Neutrophil (primary cell): ENCODE measurements at regions not wholly inside any gene's neighbourhood (a gene's known extent, or its start where the extent isn't known, plus 50 kb on each side); places are given as distances from the start of the nearest gene placed in this dataset.
"Not testable (repeated sequence)": the region's sequence is repeated elsewhere in the genome, so short reads cannot be mapped to it uniquely, and the experiment has no call there.

Experiments
- H3K27ac ChIP-seq: fragments of 200-600 bp; sonication (generic); 2 replicates; pipeline ENCODE4 v1.5.1; 2016; ENCODE audit warnings: mild to moderate bottlenecking, moderate library complexity
- H3K27me3 ChIP-seq: fragments of 200-600 bp; sonication (generic); 2 replicates; pipeline ENCODE4 v1.6.0; 2016; ENCODE audit warnings: mild to moderate bottlenecking
- H3K36me3 ChIP-seq: fragments of 200-600 bp; sonication (generic); 2 replicates; pipeline ENCODE4 v1.5.1; 2017
- H3K4me1 ChIP-seq, 2 experiments: fragments of 200-600 bp in 1 of 2; sonication (generic) in 1 of 2; 1 replicate in 1 of 2; 2 replicates in 1 of 2; pipeline versions ENCODE4 v1.5.1 to v1.6.1; 2013 to 2016; ENCODE audit warnings: low read depth in 1 of 2, low read length in 1 of 2, mild to moderate bottlenecking in 1 of 2, moderate library complexity in 1 of 2; ENCODE audit not compliant: control insufficient read depth in 1 of 2, insufficient read depth in 1 of 2
- H3K4me3 ChIP-seq, 2 experiments: fragments of 200-600 bp in 1 of 2; sonication (generic) in 1 of 2; 1 replicate in 1 of 2; 2 replicates in 1 of 2; pipeline ENCODE4 v1.5.1; 2013 to 2016; ENCODE audit warnings: low read depth in 1 of 2, low read length in 1 of 2, mild to moderate bottlenecking in 1 of 2, moderate library complexity in 1 of 2
- H3K9me3 ChIP-seq: fragments of 200-600 bp; sonication (generic); 2 replicates; pipeline ENCODE4 v1.5.1; 2016
- CTCF ChIP-seq: fragments of 200-600 bp; sonication (generic); IDR thresholded peaks from 2 replicates; pipeline ENCODE4 v1.5.1; 2016; ENCODE audit warnings: antibody characterized with exemption

- peaks cover 41% of the 10 kb centered on the region for H3K27me3 ChIP-seq
- H3K27ac ChIP-seq, result no peak overlapping the region
- TF ChIP-seq CTCF, result no peak
- H3K9me3 ChIP-seq, result no peaks in the 10 kb centered on the region
- H3K4me1 ChIP-seq, result no peaks in the 10 kb centered on the region
- no peak overlapping the region for H3K4me3 ChIP-seq
- no peaks in the 10 kb centered on the region for H3K36me3 ChIP-seq
Observed at GRCh38 chr10:29227201-29227600, 61.7 kb upstream of the LYZL1 start.

DNA sequence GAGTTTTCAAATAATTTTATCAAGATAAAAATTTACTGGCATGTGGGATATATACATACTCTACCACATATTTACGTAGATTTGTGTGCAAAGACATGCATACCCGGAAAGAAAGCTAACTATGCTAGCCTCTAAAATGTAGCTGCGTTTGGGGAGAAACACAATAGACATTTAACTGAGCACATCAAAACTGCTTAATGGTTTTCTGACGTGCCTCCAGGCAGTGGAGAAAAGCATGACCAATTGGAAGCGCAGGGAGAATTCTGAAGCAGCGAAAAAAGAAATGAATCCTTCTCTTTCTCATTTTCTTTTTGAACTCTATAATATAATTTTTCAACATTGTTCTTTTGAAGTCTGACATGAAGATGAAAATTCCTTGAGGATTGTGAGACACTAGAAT, 60.3 kb upstream of the LYZL1 start:
- Histone ChIP-seq H3K4me1 (no peaks in the 10 kb centered on the region), H3K9me3 (no peaks in the 10 kb centered on the region), H3K4me3 (no peak overlapping the region), H3K36me3 (no peaks in the 10 kb centered on the region), H3K27me3 (peaks cover 34% of the 10 kb centered on the region), H3K27ac (no peak overlapping the region)
- no peak for TF ChIP-seq CTCF

DNA sequence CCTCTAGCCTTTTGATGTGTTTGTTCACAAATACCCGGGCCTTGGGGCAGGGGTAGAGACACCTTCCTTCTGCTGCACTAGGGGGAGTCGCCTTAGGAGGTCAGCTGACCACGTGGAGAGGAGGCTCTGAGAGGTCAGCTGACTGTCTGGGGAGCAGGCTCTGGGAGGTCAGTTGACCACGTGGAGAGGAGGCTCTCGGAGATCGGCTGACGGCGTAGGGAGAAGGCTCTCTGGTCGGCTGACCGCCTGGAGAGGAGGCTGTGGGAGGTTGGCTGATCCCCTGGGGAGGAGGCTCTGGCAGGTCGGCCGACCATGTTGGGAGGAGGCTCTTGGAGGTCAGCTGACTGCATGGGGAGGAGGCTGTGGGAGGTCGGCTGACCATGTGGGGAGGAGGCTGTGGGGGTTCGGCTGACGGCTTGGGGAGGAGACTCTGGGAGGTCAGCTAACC, 59.6 kb upstream of the LYZL1 start:
- Histone ChIP-seq H3K27ac (no peak overlapping the region), H3K9me3 (no peaks in the 10 kb centered on the region), H3K36me3 (no peaks in the 10 kb centered on the region), H3K27me3 (peaks cover 27% of the 10 kb centered on the region), H3K4me3 (no peak overlapping the region), H3K4me1 (no peaks in the 10 kb centered on the region)
- no peak for TF ChIP-seq CTCF

DNA sequence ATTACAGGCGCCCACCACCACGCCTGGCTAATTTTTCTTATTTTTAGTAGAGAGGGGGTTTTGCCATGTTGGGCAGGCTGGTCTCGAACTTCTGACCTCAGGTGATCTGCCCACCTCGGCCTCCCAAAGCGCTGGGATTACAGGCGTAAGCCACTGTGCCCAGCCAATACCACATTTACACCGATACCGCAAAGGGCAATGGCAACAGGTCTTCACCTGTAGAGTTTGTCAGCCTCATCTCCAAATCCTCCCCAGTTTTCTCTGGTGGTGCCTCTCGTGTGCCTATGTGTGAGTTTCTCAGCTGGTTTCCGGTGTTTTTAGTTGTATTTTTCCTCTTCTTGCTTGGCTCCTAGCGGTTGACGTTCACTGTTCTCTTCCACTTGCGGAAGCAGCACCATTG, 52.0 kb upstream of the LYZL1 start:
- not testable (repeated sequence) for H3K4me3 ChIP-seq, H3K9me3 ChIP-seq, H3K27ac ChIP-seq, H3K36me3 ChIP-seq, H3K27me3 ChIP-seq
- peaks cover 11 to 16% of the 10 kb centered on the region in 2 experiments for H3K4me1 ChIP-seq

DNA sequence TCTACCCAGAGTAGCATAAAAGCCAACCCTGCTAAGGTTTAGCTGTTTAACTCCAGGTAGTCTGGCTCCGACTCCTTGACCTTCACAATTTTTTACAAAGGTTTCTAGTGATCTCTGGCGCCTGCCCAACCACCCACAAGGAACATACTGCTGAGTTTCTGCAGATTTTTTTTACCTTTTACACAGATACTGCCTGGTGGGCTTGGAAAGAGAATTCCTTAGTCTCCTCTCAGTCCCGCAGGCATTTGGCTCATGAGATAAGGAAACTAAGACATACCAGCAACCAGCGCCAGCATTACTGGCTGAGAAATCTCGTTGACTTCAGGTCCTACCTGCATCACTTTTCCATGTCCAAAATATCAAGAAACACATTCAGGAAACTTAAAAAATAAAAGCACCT, 51.1 kb upstream of the LYZL1 start:
- no peaks in the 10 kb centered on the region for H3K27me3 ChIP-seq
- no peaks in the 10 kb centered on the region for H3K9me3 ChIP-seq
- peaks cover 11 to 25% of the 10 kb centered on the region in 2 experiments for H3K4me1 ChIP-seq
- no peaks in the 10 kb centered on the region for H3K36me3 ChIP-seq
- H3K4me3 ChIP-seq, result no peak overlapping the region
- no peak for TF ChIP-seq CTCF
- H3K27ac ChIP-seq, result no peak overlapping the region

- no peak overlapping the region for H3K27ac ChIP-seq
- no peaks in the 10 kb centered on the region for H3K27me3 ChIP-seq
- peaks cover 11 to 25% of the 10 kb centered on the region in 2 experiments for H3K4me1 ChIP-seq
- no peak overlapping the region for H3K4me3 ChIP-seq
- TF ChIP-seq CTCF, result no peak
- no peaks in the 10 kb centered on the region for H3K36me3 ChIP-seq
- H3K9me3 ChIP-seq, result no peaks in the 10 kb centered on the region
Observed at GRCh38 chr10:29238523-29239135, 50.2 kb upstream of the LYZL1 start.
